GM21423 (cell line): ENCODE measurements at regions not wholly inside any gene's neighbourhood (a gene's known extent, or its start where the extent isn't known, plus 50 kb on each side); places are given as distances from the start of the nearest gene placed in this dataset.
"Not testable (repeated sequence)": the region's sequence is repeated elsewhere in the genome, so short reads cannot be mapped to it uniquely, and the experiment has no call there.

Experiments used
- ATAC-seq: cut with Tn5 transposase; IDR thresholded peaks from one replicate; pipeline ENCODE4 v1.9.1; 2021; ENCODE audit warnings: mild to moderate bottlenecking, moderate library complexity; ENCODE audit not compliant: unreplicated experiment

GRCh38 chr18:49697049-49697448 lies 116.3 kb downstream of the ACAA2 start:
- ATAC-seq, result no peak

- ATAC-seq, result no peak
These were observed 118.9 kb downstream of the ACAA2 start for GRCh38 chr18:49694402-49694801.

GRCh38 chr18:49693717-49694005 lies 119.7 kb downstream of the ACAA2 start:
- no peak for ATAC-seq

GRCh38 chr18:49692906-49693716 lies 120.2 kb downstream of the ACAA2 start:
- ATAC-seq, result no peak

- no peak for ATAC-seq
These were observed 122.1 kb downstream of the ACAA2 start for GRCh38 chr18:49691177-49691608.

GRCh38 chr18:49690312-49690711 lies 123.0 kb downstream of the ACAA2 start:
- no peak for ATAC-seq

GRCh38 chr18:49685231-49685942 lies 123.5 kb downstream of the LIPG start:
- ATAC-seq, result no peak

GRCh38 chr18:49682803-49683190 lies 120.9 kb downstream of the LIPG start:
- not testable (repeated sequence) for ATAC-seq

- ATAC-seq, result no peak
These were observed 120.4 kb downstream of the LIPG start for GRCh38 chr18:49682173-49682802.

- ATAC-seq, result no peak
These were observed 119.5 kb downstream of the LIPG start for GRCh38 chr18:49681387-49681786.

- ATAC-seq, result peak; percentile 4
These were observed 116.6 kb downstream of the LIPG start for GRCh38 chr18:49678440-49678839.

GRCh38 chr18:49677762-49678413 lies 116.0 kb downstream of the LIPG start:
- ATAC-seq, result peak; percentile 79

GRCh38 chr18:49677081-49677480 lies 115.2 kb downstream of the LIPG start:
- ATAC-seq, result no peak

- ATAC-seq, result no peak
These were observed 111.4 kb downstream of the LIPG start for GRCh38 chr18:49673281-49673680.

- no peak for ATAC-seq
These were observed 111.0 kb downstream of the LIPG start for GRCh38 chr18:49672853-49673252.

- ATAC-seq, result no peak
These were observed 107.5 kb downstream of the LIPG start for GRCh38 chr18:49669403-49669802.

GRCh38 chr18:49668574-49669275 lies 106.9 kb downstream of the LIPG start:
- ATAC-seq, result no peak

GRCh38 chr18:49667462-49667861 lies 105.6 kb downstream of the LIPG start:
- ATAC-seq, result no peak

GRCh38 chr18:49666045-49666775 lies 104.4 kb downstream of the LIPG start:
- no peak for ATAC-seq
